ENCODE measurements at regions not wholly inside any gene's neighbourhood (a gene's known extent, or its start where the extent isn't known, plus 50 kb on each side); places are given as distances from the start of the nearest gene placed in this dataset.

- TF ChIP-seq CTCF (IDR thresholded peaks at IDR 0.05) (no peak), POLR2A (IDR thresholded peaks at IDR 0.05) (no peak)
Observed at GRCh38 chr4:62408454-62408853, 1208.3 kb downstream of the ADGRL3 start.

Measured in uterus (tissue), 2 donors.